Nephron progenitor cell (in vitro differentiated cells): ENCODE measurements at regions not wholly inside any gene's neighbourhood (a gene's known extent, or its start where the extent isn't known, plus 50 kb on each side); places are given as distances from the start of the nearest gene placed in this dataset.

Experiments used
- DNase-seq: peaks from one replicate; pipeline ENCODE4 v3.0.0; 2021
- H3K27ac Mint-ChIP-seq: 2 replicates; pipeline ENCODE4 v1.8.0; 2021; ENCODE audit warnings: mild to moderate bottlenecking, moderate library complexity, mixed read lengths
- H3K27me3 Mint-ChIP-seq: 2 replicates; pipeline ENCODE4 v1.8.0; 2021; ENCODE audit warnings: mild to moderate bottlenecking, low read depth, mixed read lengths; ENCODE audit not compliant: poor library complexity
- H3K36me3 Mint-ChIP-seq: 2 replicates; pipeline ENCODE4 v1.8.0; 2021; ENCODE audit warnings: low read depth, mixed read lengths
- H3K4me1 Mint-ChIP-seq: 2 replicates; pipeline ENCODE4 v1.8.0; 2021; ENCODE audit warnings: mixed read lengths
- H3K4me3 Mint-ChIP-seq: 2 replicates; pipeline ENCODE4 v1.8.0; 2021; ENCODE audit warnings: mild to moderate bottlenecking, moderate library complexity, mixed read lengths
- H3K9me3 Mint-ChIP-seq: 2 replicates; pipeline ENCODE4 v1.8.0; 2021; ENCODE audit warnings: mild to moderate bottlenecking, moderate library complexity, mixed read lengths
- CTCF ChIP-seq: fragments of 200-600 bp; sonication (generic); IDR thresholded peaks from 2 replicates; pipeline ENCODE4 v1.5.0; 2021; ENCODE audit warnings: antibody characterized with exemption

GRCh38 chr14:21846227-21846885, 172.7 kb upstream of the OR4E1 start:
- Mint-ChIP-seq H3K9me3 (peaks cover 5% of the 10 kb centered on the region), H3K27ac (no peak overlapping the region), H3K36me3 (no peaks in the 10 kb centered on the region), H3K27me3 (peaks cover 52% of the 10 kb centered on the region), H3K4me3 (no peak overlapping the region), H3K4me1 (no peaks in the 10 kb centered on the region)
- TF ChIP-seq CTCF = peak; percentile 70
- peak; percentile 69 for DNase-seq

DNA sequence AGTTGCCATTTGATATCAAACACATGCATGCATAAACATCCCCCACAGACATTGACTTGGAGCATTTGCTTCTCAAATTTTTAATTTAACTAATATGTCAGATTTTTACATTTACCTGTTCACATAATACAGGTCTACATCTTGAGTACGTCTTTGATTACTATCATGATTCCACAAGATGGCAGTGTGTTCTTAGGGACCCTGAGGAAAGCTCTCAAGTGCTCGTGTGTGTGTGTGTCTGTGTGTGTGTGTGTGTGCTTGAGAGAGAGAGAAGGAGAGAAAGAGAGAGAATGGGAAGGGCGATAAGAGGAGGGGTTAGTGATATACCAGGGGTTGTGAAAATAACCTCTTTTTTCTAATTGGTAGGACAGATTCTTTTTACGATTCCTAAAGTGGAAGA, 167.1 kb upstream of the OR4E1 start:
- TF ChIP-seq CTCF = no peak
- Mint-ChIP-seq H3K4me1 (no peaks in the 10 kb centered on the region), H3K9me3 (no peaks in the 10 kb centered on the region), H3K4me3 (no peak overlapping the region), H3K27ac (no peak overlapping the region), H3K36me3 (no peaks in the 10 kb centered on the region), H3K27me3 (peaks cover 35% of the 10 kb centered on the region)
- no peak for DNase-seq

DNA sequence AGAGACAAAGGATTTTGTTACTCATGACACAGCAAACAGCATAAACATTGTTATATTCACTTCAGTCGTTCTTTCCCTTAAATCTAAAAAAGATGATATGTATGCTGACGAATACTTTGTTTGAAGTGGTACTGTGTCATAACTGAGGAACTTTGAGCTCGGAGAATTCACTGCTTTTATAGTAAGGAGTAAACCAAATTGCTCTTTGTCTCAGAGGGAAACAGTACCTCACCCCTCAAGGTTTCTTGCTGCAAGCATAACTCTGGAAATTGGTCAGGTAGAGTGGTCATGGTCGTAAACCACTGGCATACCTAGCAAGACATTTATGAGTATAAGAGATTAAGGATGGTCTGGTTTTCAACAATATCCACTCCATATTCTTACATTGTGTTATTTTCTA, 160.2 kb upstream of the OR4E1 start:
- Mint-ChIP-seq H3K27ac (no peak overlapping the region), H3K27me3 (peaks cover 8% of the 10 kb centered on the region), H3K4me3 (no peak overlapping the region), H3K4me1 (no peaks in the 10 kb centered on the region), H3K36me3 (no peaks in the 10 kb centered on the region), H3K9me3 (no peaks in the 10 kb centered on the region)
- TF ChIP-seq CTCF = no peak
- no peak for DNase-seq

GRCh38 chr14:21825845-21826244, 152.2 kb upstream of the OR4E1 start:
- Mint-ChIP-seq H3K4me1 (no peaks in the 10 kb centered on the region), H3K36me3 (no peaks in the 10 kb centered on the region), H3K9me3 (no peaks in the 10 kb centered on the region), H3K27ac (no peak overlapping the region), H3K27me3 (peaks cover 20% of the 10 kb centered on the region), H3K4me3 (no peak overlapping the region)
- TF ChIP-seq CTCF = no peak
- no peak for DNase-seq

- TF ChIP-seq CTCF = peak; percentile 43
- H3K27ac Mint-ChIP-seq = no peak overlapping the region
- H3K27me3 Mint-ChIP-seq = peaks cover 20% of the 10 kb centered on the region
- H3K9me3 Mint-ChIP-seq = no peaks in the 10 kb centered on the region
- H3K4me1 Mint-ChIP-seq = no peaks in the 10 kb centered on the region
- H3K36me3 Mint-ChIP-seq = no peaks in the 10 kb centered on the region
- DNase-seq = peak; percentile 15
- H3K4me3 Mint-ChIP-seq = no peak overlapping the region
Observed at GRCh38 chr14:21825149-21825743, 151.6 kb upstream of the OR4E1 start.

GRCh38 chr14:21822109-21822508, 148.5 kb upstream of the OR4E1 start:
- peaks cover 12% of the 10 kb centered on the region for H3K9me3 Mint-ChIP-seq
- no peaks in the 10 kb centered on the region for H3K36me3 Mint-ChIP-seq
- no peaks in the 10 kb centered on the region for H3K4me1 Mint-ChIP-seq
- H3K27me3 Mint-ChIP-seq = peaks cover 5% of the 10 kb centered on the region
- H3K27ac Mint-ChIP-seq = no peak overlapping the region
- H3K4me3 Mint-ChIP-seq = no peak overlapping the region
- TF ChIP-seq CTCF = no peak
- no peak for DNase-seq
